Neural progenitor cell (in vitro differentiated cells): ENCODE measurements at regions not wholly inside any gene's neighbourhood (a gene's known extent, or its start where the extent isn't known, plus 50 kb on each side); places are given as distances from the start of the nearest gene placed in this dataset.

Experiments
- DNase-seq: peaks from one replicate; pipeline ENCODE4 v3.0.0-alpha.2; 2016; ENCODE audit warnings: low spot score
- H2AFZ ChIP-seq: fragments of 200-600 bp; sonication (generic); replicated peaks from 2 replicates; pipeline ENCODE4 v1.6.1; 2016; ENCODE audit warnings: antibody characterized with exemption
- H3F3A ChIP-seq: fragments of 200-600 bp; sonication (generic); 2 replicates; pipeline ENCODE4 v1.6.1; 2016; ENCODE audit warnings: antibody characterized with exemption, low read depth
- H3K27ac ChIP-seq: fragments of 200-600 bp; sonication (generic); 2 replicates; pipeline ENCODE4 v1.5.1; 2016; ENCODE audit warnings: mild to moderate bottlenecking
- H3K27me3 ChIP-seq: fragments of 200-600 bp; sonication (generic); 2 replicates; pipeline ENCODE4 v1.6.1; 2016; ENCODE audit warnings: mild to moderate bottlenecking, moderate library complexity
- H3K36me3 ChIP-seq: fragments of 200-600 bp; sonication (generic); 2 replicates; pipeline ENCODE4 v1.5.1; 2016
- H3K4me1 ChIP-seq: fragments of 200-600 bp; sonication (generic); 2 replicates; pipeline ENCODE4 v1.6.1; 2016; ENCODE audit warnings: mixed run types
- H3K4me2 ChIP-seq: fragments of 200-600 bp; sonication (generic); 2 replicates; pipeline ENCODE4 v1.6.1; 2016
- H3K4me3 ChIP-seq: fragments of 200-600 bp; sonication (generic); 2 replicates; pipeline ENCODE4 v1.5.1; 2016
- H3K79me2 ChIP-seq: fragments of 200-600 bp; sonication (generic); 2 replicates; pipeline ENCODE4 v1.6.1; 2016; ENCODE audit warnings: low read depth
- H3K9ac ChIP-seq: fragments of 200-600 bp; sonication (generic); 2 replicates; pipeline ENCODE4 v1.6.1; 2016
- H3K9me3 ChIP-seq: fragments of 200-600 bp; sonication (generic); 2 replicates; pipeline ENCODE4 v1.5.1; 2016; ENCODE audit warnings: low read depth
- H4K20me1 ChIP-seq: fragments of 200-600 bp; sonication (generic); 2 replicates; pipeline ENCODE4 v1.6.1; 2016; ENCODE audit warnings: low read depth
- H3K27ac Mint-ChIP-seq: 3 replicates; pipeline ENCODE4 v1.8.0; 2021; ENCODE audit warnings: mixed read lengths
- H3K27me3 Mint-ChIP-seq: 2 replicates; pipeline ENCODE4 v1.8.0; 2022; ENCODE audit warnings: low read depth, mild to moderate bottlenecking, inconsistent platforms, moderate library complexity, mixed read lengths; ENCODE audit not compliant: insufficient read depth
- H3K36me3 Mint-ChIP-seq: 3 replicates; pipeline ENCODE4 v1.8.0; 2021; ENCODE audit warnings: mixed read lengths
- H3K4me1 Mint-ChIP-seq: 3 replicates; pipeline ENCODE4 v1.8.0; 2021; ENCODE audit warnings: mixed read lengths
- H3K4me3 Mint-ChIP-seq: 3 replicates; pipeline ENCODE4 v1.8.0; 2021; ENCODE audit warnings: mild to moderate bottlenecking, moderate library complexity, mixed read lengths
- H3K9me3 Mint-ChIP-seq: 3 replicates; pipeline ENCODE4 v1.8.0; 2020; ENCODE audit warnings: mixed read lengths
- CTCF ChIP-seq: fragments of 200-600 bp; sonication (generic); IDR thresholded peaks from 2 replicates; pipeline ENCODE4 v1.5.1; 2017; ENCODE audit warnings: antibody characterized with exemption, mild to moderate bottlenecking
- EZH2 ChIP-seq: fragments of 200-600 bp; sonication (generic); IDR thresholded peaks from 2 replicates; pipeline ENCODE4 v1.6.1; 2017; ENCODE audit warnings: antibody characterized with exemption, mild to moderate bottlenecking, moderate library complexity
- EZH2phosphoT487 ChIP-seq: fragments of 200-600 bp; sonication (generic); IDR thresholded peaks from 2 replicates; pipeline ENCODE4 v1.6.1; 2017; ENCODE audit warnings: antibody characterized with exemption

GRCh38 chr12:93179792-93180191 is 197.9 kb upstream of the NUDT4 start:
- H3K4me2 ChIP-seq = no peak overlapping the region
- DNase-seq = no peak
- H3K27me3 ChIP-seq = no peaks in the 10 kb centered on the region
- no peak overlapping the region for H3K9ac ChIP-seq
- H3K9me3 Mint-ChIP-seq = peaks cover 5% of the 10 kb centered on the region
- H4K20me1 ChIP-seq = no peaks in the 10 kb centered on the region
- TF ChIP-seq EZH2 (no peak), CTCF (no peak), EZH2phosphoT487 (no peak)
- no peaks in the 10 kb centered on the region for H3K4me1 ChIP-seq
- no peaks in the 10 kb centered on the region for H3K36me3 Mint-ChIP-seq
- H3F3A ChIP-seq = no peaks in the 10 kb centered on the region
- no peaks in the 10 kb centered on the region for H3K27me3 Mint-ChIP-seq
- peaks cover 15% of the 10 kb centered on the region for H3K4me1 Mint-ChIP-seq
- H3K79me2 ChIP-seq = no peaks in the 10 kb centered on the region
- H3K9me3 ChIP-seq = no peaks in the 10 kb centered on the region
- H3K36me3 ChIP-seq = no peaks in the 10 kb centered on the region
- no peak overlapping the region for H3K27ac Mint-ChIP-seq
- no peak overlapping the region for H2AFZ ChIP-seq
- no peak overlapping the region for H3K27ac ChIP-seq
- H3K4me3 ChIP-seq = no peak overlapping the region
- no peak overlapping the region for H3K4me3 Mint-ChIP-seq

GRCh38 chr12:93180566-93180965 is 197.2 kb upstream of the NUDT4 start:
- H3K79me2 ChIP-seq = no peaks in the 10 kb centered on the region
- H3K36me3 ChIP-seq = no peaks in the 10 kb centered on the region
- H2AFZ ChIP-seq = no peak overlapping the region
- TF ChIP-seq EZH2 (no peak), CTCF (no peak), EZH2phosphoT487 (no peak)
- no peaks in the 10 kb centered on the region for H3K27me3 Mint-ChIP-seq
- no peaks in the 10 kb centered on the region for H3K4me1 ChIP-seq
- no peaks in the 10 kb centered on the region for H3F3A ChIP-seq
- peaks cover 15% of the 10 kb centered on the region for H3K4me1 Mint-ChIP-seq
- H3K9me3 Mint-ChIP-seq = peaks cover 5% of the 10 kb centered on the region
- no peak overlapping the region for H3K9ac ChIP-seq
- H3K27ac ChIP-seq = no peak overlapping the region
- H3K4me2 ChIP-seq = no peak overlapping the region
- H3K27ac Mint-ChIP-seq = no peak overlapping the region
- H3K4me3 Mint-ChIP-seq = no peak overlapping the region
- H3K36me3 Mint-ChIP-seq = no peaks in the 10 kb centered on the region
- no peak overlapping the region for H3K4me3 ChIP-seq
- no peaks in the 10 kb centered on the region for H3K9me3 ChIP-seq
- no peaks in the 10 kb centered on the region for H3K27me3 ChIP-seq
- no peaks in the 10 kb centered on the region for H4K20me1 ChIP-seq
- no peak for DNase-seq

GRCh38 chr12:93181409-93181965 is 196.2 kb upstream of the NUDT4 start:
- H3K79me2 ChIP-seq = no peaks in the 10 kb centered on the region
- no peak overlapping the region for H2AFZ ChIP-seq
- no peak for DNase-seq
- Mint-ChIP-seq H3K36me3 (no peaks in the 10 kb centered on the region), H3K4me3 (no peak overlapping the region), H3K4me1 (peaks cover 14% of the 10 kb centered on the region), H3K27ac (no peak overlapping the region), H3K27me3 (no peaks in the 10 kb centered on the region), H3K9me3 (peaks cover 5% of the 10 kb centered on the region)
- no peaks in the 10 kb centered on the region for H3K36me3 ChIP-seq
- no peak overlapping the region for H3K4me3 ChIP-seq
- H3K4me2 ChIP-seq = no peak overlapping the region
- TF ChIP-seq EZH2phosphoT487 (no peak), EZH2 (no peak), CTCF (no peak)
- H3K9me3 ChIP-seq = no peaks in the 10 kb centered on the region
- H3K27me3 ChIP-seq = no peaks in the 10 kb centered on the region
- H3K4me1 ChIP-seq = no peaks in the 10 kb centered on the region
- no peak overlapping the region for H3K27ac ChIP-seq
- no peak overlapping the region for H3K9ac ChIP-seq
- H4K20me1 ChIP-seq = no peaks in the 10 kb centered on the region
- H3F3A ChIP-seq = no peaks in the 10 kb centered on the region
